ENCODE measurements at regions not wholly inside any gene's neighbourhood (a gene's known extent, or its start where the extent isn't known, plus 50 kb on each side); places are given as distances from the start of the nearest gene placed in this dataset.
A peak's percentile ranks its signal among the peaks of the same experiment; 100 is the strongest.

GRCh38 chr5:56480078-56480704, 247.1 kb upstream of the ANKRD55 start (continued):
- TF ChIP-seq MXD3 (CRISPR knock-in tag; IDR thresholded peaks at IDR 0.05) (no peak), KAT7 (CRISPR knock-in tag; IDR thresholded peaks at IDR 0.05; ENCODE audit: borderline replicate concordance) (peak; percentile 51; the same call in 1 of the 2 replicates), ZFP36L1 (CRISPR knock-in tag; IDR thresholded peaks at IDR 0.05) (no peak), MTF2 (CRISPR knock-in tag; IDR thresholded peaks at IDR 0.05; ENCODE audit: borderline replicate concordance) (0 out of 2 replicates have a peak, but pooled peaks have one; percentile 28), EHMT2 (IDR thresholded peaks at IDR 0.05; ENCODE audit: borderline replicate concordance, low read depth, low read length) (no peak; the same call in 1 of the 2 replicates), RORA (CRISPR knock-in tag; IDR thresholded peaks at IDR 0.05) (no peak), PAF1 (CRISPR knock-in tag; IDR thresholded peaks at IDR 0.05) (no peak), FOXP1 (IDR thresholded peaks at IDR 0.05) (no peak), FOXP1 (CRISPR knock-in tag; IDR thresholded peaks at IDR 0.05) (peak; percentile 80), ZNF766 (CRISPR knock-in tag; IDR thresholded peaks at IDR 0.05; ENCODE audit: borderline replicate concordance) (no peak), SMC3 (IDR thresholded peaks at IDR 0.05; ENCODE audit: low read length) (0 out of 2 replicates have a peak, but pooled peaks have one; percentile 14), ZNF12 (CRISPR knock-in tag; IDR thresholded peaks at IDR 0.05) (0 out of 2 replicates have a peak, but pooled peaks have one; percentile 51), RELA (CRISPR knock-in tag; IDR thresholded peaks at IDR 0.05) (no peak), SNAPC5 (CRISPR knock-in tag; IDR thresholded peaks at IDR 0.05; ENCODE audit: borderline replicate concordance) (no peak), RFX5 (IDR thresholded peaks at IDR 0.05; ENCODE audit: low read depth, low read length) (no peak), POLR2G (IDR thresholded peaks at IDR 0.05; ENCODE audit: low read depth, low read length) (peak; percentile 82), PBX3 (CRISPR knock-in tag; IDR thresholded peaks at IDR 0.05; ENCODE audit: borderline replicate concordance) (no peak), ZNF615 (CRISPR knock-in tag; IDR thresholded peaks at IDR 0.05; ENCODE audit: borderline replicate concordance) (no peak; the same call in 1 of the 2 replicates), ZNF331 (CRISPR knock-in tag; IDR thresholded peaks at IDR 0.05) (peak; percentile 55), STAG1 (CRISPR knock-in tag; IDR thresholded peaks at IDR 0.05) (peak; percentile 36; the same call in 1 of the 2 replicates), ZNF292 (CRISPR knock-in tag; IDR thresholded peaks at IDR 0.05; ENCODE audit: borderline replicate concordance, low read depth) (peak; percentile 34; the same call in 1 of the 2 replicates), ZXDC (CRISPR knock-in tag; IDR thresholded peaks at IDR 0.05) (no peak), U2AF2 (IDR thresholded peaks at IDR 0.05; ENCODE audit: low read depth, low read length) (no peak), ZBTB33 (CRISPR knock-in tag; IDR thresholded peaks at IDR 0.05) (no peak; the same call in 1 of the 2 replicates), POLR2AphosphoS5 (IDR thresholded peaks at IDR 0.05; ENCODE audit: low read depth, low read length) (peak; percentile 24; the same call in 1 of the 2 replicates)

Measured in HepG2 (cell line).